Islet of Langerhans (tissue), 1 donor: ENCODE measurements at regions not wholly inside any gene's neighbourhood (a gene's known extent, or its start where the extent isn't known, plus 50 kb on each side); places are given as distances from the start of the nearest gene placed in this dataset.
"Not testable (repeated sequence)": the region's sequence is repeated elsewhere in the genome, so short reads cannot be mapped to it uniquely, and the experiment has no call there.

Source experiments
- FAIRE-seq: peaks from one replicate; lab custom pipeline; 2011; peaks lifted over from hg19 to GRCh38; lab: Jason Lieb, UNC

DNA sequence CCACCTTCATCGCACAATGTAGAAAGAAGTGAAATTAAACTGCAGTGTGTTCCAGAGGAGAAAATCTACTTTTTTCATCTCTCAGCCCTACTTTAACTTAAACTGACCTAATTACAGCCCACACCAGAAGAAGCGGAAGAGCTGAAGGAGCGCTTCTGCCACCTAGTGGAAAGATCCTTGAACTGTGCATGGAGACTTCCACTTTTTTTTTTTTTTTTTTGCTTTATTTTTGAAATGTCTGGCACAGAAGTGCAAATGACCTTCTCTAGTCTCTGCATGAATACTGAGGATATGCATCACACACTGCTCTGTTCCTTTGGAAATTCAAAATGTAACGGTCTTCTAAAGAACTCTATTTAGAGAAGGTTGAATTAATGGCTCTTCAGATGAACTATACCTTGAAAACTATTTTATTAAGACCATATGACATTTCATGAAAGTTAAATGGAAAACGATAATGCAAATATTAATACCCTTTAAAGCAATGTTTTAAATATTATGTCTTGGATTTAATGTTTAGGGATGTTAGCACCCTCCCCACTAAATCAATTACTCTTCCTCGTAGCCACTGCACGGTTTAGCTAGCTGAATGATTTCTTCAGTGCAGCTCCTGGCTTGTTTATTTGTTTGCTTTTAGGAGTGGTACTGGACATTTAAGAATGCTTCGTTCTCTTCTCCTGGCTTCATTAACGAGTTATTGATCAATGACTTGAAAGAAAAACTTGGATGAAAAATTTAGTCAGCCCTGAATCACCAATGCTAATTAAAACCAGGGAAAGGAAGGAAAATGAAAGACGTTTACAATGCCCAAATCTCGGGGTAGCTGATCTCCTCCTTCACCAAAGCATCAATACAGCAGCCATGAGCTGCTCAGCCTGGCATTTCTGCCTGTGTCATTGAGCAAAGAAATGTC is 569.6 kb upstream of the GJE1 start:
- peak; percentile 99 for FAIRE-seq

DNA sequence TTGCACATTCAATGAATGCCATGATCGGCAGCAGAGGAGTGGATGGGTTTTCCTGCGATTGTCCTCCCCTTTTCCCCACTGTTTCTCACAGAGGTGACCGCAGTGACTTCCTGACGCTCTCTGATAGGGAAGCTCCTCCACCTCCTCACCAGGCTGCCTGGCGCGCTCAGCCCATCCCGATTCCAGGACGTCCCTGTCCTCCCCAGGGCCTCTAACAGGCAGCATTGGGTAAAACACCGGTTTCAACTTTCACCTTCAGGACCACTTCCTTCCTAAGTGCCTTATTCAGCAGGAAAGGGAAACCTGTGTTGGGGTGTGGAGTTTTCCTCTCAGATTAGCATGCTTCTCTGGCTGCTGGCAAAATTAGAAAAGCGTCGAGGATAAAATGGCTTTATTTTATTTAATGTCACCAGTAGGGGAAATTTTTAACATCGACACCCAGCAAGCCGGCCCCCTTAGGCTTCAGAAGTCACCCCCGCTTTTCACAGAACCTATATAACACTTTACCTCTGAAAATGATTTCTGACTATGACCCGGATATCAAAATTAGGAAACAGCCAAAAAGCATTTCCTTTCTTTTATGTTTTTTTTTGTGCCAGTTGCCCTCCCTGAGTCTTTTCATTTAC is 570.4 kb upstream of the GJE1 start:
- no peak for FAIRE-seq

DNA sequence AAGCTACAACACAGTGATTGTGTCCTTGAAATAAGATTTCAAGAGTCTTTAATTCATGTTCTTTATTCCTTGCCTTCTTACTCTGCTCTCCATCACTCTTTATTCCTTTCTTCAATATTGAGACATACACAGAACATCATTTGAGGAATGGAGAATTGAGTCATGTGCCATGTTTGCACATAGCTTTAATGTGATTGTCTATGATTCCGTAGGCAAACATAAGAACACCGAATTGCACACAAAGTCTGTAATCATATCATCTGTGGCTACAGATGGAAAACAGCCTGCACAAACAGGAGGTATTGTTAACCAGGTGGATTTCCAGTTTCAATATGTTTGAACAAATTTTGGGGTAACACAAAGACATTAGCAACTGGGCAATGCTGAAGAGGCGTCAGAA is 571.6 kb upstream of the GJE1 start:
- FAIRE-seq, result no peak

DNA sequence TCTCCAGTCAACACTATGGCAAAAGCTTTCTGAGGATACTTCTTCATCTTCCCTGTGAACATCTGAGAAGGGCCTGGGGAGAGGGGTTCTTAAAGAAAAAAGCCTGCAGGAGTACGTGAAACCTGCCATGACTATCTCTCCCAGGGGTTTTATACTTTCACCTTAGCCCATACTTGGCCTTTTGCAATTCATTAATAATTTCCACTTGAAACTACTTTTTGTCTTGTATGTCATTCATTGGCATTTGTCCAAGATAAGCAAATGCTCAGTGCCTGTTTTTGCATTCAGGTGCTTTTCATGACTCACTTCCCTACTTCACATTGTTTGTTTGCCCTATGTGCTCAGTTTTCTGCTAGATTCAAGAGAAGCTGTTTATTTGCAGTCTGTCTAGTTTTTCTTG is 580.3 kb upstream of the GJE1 start:
- peak; percentile 98 for FAIRE-seq

DNA sequence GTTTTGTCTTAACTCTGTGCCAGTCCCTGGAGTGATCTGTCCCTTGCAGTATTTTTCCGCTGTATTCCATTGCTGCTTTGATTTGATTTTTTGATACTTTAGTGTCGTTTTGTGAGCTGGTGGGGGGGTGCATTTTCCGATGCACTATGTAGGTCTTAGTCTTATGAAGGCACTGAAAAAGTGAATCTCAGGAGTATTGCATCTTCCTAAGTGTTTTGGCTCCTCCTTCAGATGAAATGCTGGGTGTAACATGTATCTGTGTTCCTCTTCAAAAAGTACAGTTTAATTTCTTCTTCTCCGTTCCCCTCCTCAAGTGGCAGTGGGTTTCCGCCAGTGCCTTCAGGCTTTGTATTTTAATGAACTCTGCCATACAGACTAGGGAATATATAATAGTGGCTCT is 580.7 kb upstream of the GJE1 start:
- FAIRE-seq, result no peak

DNA sequence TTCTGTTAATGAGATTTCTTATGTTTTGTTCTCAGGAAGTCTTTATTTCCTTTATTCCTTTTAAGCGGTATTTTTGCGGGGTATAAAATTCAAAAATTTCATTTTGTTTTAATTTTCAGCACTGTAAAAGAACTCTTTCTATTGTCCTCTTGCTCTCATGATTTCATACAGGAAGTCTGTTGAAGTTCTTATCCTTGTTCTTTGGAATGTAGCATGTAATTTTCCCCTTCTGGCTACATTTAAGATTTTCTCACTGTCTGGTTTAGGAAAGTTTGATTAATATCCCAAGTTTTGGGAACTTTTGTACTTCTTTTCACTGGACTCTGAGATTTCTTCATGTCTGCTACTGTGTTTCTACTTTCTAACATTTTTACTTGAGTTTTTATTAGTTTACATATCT is 581.4 kb upstream of the GJE1 start:
- no peak for FAIRE-seq

DNA sequence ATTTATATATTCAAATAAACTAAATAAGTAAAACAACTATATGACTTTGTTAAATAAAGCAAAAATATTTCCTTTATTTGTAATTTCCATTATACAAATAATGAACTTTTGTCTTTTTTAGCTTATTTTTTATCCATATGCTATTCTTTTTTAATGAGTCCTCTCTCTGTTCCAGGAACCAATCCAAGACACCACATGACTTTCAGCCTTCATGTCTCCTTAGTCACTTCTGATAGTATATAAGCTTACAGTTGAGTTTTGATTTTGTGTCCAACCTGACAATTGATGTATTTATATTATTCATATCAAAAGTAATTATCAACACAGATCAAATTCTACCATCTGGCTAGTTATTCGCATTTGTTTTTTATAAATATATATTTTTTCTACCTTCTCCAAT is 582.3 kb upstream of the GJE1 start:
- peak; percentile 58 for FAIRE-seq

DNA sequence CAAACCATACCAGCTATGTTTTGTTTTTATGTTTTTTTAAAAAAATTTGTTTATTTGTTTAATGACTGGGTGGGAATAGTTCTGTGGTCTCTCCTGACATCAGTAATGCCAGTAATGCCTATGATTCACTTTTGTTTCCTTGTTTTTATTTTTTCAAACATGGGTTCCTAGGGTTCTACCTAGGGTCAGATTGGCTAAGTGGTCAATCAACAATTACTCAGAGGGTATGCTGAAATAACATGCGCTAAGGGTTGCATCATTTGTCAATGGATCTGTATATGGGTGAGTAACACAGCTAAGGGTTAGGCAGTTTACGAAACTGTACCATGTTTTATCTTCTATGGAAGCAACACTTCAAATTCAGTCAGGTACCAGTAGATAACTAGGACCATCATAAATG is 583.8 kb upstream of the GJE1 start:
- FAIRE-seq, result no peak

DNA sequence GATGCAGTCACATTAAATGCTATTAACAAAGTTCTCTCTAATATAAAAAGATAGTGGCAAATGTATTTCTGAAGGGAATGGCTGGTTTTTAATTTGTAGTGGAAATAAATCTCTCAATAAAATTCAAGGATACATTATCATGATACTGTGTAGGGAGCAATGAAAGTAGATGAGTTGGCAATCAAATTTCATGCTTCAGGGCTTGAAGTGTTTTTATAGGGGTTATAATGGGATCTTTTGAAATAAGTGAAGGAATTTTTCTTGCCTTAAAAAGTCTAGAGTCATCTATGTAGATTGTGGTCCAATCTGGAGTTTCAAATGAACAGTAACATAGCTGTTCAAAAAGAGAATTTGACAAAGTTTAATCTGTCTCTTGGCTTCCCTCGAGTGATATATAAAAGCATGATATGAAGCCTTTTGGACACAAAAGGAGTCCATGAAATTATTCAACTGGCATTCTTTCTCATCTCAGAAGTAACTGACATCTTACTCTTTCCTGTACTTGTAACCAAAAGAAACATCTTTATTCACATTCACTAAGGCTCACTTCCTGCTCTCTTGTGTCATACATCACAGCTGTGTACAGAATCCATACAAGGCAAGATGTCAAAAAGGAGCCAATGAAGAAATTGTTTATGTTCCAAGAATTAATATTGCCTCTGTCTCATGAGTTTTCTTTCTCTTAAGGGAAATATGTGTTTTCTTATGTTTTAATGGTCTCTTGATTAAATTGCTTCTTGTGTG is 591.0 kb upstream of the GJE1 start:
- FAIRE-seq, result no peak

DNA sequence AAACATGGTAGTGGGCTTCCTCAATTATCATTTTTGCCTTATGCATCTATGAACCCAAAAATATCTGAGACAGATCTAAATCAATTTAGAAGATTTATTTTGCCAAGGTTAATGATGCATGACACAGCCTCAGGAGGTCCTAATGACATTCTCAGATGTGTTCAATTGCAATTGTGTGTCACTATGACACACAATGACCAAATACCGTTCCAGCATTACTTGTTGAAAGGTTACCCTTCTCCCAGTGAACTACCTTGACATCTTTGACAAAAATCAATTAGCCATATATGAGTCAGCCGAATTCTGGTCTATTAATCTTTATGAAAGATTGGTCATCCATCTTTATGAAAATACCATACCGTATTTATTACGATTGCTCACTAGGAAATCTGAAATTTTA is 592.5 kb upstream of the GJE1 start:
- no peak for FAIRE-seq

DNA sequence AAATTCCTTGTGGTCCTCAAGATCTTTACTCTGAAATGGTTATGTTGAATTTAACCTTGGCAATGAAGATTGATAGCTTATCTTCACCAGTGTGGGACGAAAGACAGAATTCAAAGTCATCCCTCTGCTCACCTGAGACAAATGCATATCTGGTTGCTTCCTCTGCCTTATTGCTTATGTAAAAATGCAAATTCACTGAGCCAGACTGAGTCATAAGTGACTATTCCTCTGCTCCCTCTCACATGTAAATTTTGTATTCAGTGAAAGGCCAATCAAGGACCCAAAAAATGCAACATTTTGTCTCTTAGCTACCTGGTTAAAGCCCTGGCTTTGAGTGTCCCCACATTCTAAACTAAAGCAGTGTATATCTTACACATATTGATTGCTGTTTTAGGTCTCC is 593.1 kb upstream of the GJE1 start:
- no peak for FAIRE-seq

DNA sequence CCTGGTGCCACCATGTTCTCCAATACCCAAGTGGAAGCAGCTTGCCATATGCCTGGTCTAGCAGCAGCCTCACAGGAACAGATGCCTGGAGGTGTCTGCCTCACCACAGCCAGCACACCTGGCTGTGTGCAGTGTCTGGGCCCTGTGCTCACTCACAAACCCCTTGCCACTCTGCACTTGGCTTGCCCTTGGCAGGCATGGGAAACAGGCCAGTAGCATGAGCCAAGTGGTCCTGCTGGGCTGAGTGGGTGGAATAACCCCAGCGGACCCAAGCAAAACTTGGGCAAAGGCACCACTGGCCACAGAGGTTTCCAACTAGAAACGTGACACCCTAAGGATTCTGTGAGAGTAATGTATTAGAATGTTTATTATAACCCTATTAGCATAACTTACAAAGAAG is 600.5 kb upstream of the GJE1 start:
- no peak for FAIRE-seq

DNA sequence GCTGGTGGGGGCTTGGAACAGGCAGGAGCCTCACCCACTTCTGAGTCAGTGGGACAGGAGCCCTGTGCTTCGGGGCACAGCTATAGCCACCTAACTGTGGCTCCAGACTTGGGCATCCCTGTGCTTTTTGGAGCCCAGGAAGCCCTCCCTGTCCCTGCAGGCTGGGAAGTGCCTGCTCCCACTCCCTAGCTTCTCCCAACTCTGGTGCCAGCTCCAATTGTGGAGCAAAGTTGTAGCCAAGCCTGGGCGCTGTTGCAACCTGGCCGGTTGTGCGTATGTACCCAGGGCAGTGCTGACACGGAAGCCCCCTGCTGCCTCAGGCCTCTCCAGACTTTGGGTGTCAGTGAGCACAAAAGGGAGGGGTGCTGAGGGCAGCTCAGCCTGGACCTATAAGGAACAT is 601.7 kb upstream of the GJE1 start:
- FAIRE-seq, result no peak

DNA sequence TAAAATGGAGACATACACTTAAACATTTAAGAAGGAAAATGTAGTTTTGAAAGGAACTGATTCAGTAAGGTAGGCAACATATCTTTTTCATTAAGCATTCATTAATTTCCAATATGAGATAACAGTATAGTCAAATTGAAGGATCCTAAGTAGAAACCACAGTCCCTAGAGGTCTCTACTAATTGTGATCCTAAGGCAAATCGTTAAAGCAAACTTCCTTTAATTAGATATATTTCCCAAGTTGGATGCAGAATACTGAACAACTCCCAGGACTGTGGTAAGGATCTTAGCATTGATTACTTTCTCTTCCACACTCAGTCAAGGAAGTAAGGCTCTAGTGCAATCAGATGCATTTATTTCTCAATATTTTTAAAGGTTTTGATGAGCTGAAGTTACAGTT is 604.1 kb upstream of the GJE1 start:
- FAIRE-seq, result no peak

DNA sequence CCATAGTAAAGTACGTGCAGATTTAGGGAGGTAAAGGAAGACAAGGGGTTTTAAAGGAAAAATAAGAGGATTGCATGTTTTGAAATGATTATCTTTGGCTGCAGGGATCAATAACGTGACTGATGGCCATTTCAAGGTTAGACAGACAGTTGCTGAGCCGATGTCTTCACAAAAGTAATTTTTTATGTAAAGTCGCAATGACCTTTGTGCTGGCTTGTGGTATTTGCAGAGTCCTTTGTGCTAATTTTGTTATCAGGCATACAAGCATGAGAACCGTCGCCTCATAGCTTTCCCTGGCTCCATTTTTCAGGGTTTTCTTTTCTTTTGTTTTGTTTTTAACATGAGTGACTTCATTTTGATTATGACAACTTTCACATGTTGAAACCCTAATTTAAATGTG is 605.7 kb upstream of the GJE1 start:
- FAIRE-seq, result no peak

DNA sequence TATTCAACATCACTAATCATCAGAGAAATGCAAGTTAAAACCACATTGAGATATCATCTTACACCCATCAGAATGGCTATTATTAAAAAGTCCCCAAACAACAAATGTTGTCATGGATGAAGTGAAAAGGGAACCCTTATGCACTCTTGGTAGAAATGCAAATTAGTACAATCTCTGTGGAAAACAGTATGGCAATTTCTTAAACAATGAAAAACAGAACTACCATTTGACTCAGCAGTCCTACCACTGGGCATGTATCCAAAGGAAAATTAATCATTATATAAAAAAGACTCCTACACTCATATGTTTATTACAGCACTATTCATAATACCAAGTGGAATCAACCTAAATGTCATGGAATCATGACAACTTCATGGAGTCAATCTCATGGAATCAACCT is 611.3 kb upstream of the GJE1 start:
- FAIRE-seq, result no peak

DNA sequence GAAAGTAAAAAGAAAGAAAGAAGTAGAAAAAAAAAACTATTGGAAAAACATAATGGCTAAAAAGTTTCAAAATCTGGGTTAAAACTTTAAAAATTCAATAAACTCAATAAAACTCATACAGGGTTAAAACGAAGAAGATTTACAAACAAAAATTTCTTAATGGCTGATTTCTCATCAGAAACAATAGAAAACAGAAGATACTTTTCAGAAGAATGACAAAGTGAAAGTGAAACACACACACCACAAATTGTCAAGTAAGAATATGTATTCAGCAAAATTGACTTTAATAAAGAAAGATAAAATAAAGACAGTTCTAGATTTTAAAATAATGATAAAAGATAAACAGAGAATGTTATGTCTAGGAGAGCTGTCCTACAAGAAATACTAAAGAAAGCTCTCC is 618.9 kb upstream of the GJE1 start:
- FAIRE-seq, result peak; percentile 85

DNA sequence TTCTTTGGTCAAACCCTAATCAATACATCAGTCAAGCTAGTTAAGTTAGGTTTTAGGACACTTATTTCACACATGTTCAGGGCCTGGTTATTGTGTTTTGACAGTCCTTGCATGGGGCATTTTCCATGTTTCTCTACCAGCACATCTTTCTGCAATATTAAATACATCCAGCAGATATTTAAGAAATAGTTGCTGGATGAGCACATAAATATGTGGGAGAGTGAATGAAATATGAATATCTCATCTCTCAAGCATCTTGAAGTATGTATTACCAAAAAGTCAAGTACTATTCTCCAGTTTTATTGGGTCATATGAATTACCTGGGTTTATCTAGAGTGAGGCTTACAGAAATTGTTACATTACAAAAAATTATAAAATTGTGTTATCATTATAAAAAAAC is 621.9 kb upstream of the GJE1 start:
- no peak for FAIRE-seq

DNA sequence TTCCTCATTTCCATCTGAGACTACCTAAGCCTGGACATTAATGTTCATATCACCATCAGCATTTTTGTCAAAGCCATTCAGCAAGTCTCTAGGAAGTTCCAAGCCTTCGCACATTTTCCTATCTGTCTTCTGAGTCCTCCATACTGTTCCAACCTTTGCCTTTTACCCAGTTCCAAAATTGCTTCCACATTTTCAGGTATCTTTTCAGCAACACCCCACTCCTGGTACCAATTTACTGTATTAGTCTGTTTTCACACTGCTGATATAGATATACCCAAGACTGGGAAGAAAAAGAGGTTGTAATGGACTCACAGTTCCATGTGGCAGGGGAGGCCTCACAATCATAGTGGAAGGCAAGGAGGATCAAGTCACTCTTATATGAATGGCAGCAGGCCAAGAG is 626.7 kb upstream of the GJE1 start:
- not testable (repeated sequence) for FAIRE-seq

DNA sequence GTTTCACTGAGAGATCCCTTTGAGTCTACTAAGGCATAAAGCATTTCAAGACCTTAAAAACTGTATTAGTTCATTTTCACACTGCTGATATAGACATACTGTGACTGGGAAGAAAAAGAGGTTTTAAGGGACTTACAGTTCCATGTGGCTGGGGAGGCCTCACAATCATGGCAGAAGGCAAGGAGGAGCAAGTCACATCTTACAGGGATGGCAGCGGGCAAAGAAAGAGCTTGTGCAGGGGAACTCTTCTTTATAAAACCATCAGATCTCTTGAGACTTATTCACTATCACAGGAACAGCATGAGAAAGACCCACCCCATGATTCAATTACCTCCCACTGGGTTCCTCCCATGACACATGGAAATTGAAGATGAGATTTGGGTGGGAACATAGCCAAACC is 628.4 kb upstream of the GJE1 start:
- not testable (repeated sequence) for FAIRE-seq

DNA sequence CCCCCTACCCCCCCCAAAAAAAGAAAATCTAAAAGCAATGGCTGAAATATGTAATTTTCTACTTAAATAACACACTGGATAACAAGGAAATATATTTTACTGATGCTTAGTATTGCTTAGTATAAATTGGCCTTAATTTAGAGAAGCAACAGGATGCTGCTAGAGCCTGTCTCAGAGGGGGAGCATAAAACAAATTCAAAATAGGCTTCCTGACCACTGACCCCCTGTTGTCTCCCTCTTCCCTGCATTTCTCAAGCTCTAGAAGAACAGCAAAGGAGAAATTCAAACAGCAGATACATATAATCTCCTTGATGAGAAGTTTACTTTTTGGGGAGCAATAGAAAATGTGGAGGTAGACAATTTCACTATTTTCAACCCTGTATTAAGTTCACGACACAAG is 631.1 kb upstream of the GJE1 start:
- no peak for FAIRE-seq

DNA sequence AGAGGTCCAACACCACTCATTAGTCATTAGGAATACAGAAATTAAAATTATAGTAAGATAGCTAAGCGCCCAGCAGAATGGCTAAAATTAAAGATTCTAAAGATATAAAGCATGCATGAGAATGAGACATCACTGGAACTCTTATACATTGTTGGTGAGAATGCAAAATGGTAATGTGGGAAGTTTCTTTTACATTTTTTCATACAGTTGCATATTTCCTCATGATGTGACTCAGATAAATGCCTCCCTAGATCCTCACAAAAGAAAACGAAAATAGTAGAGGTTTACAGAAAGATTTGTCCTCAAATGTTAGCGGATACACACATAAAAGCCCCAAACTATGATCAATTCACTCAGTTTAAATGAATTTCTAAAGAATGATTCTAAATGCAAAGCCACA is 633.7 kb upstream of the GJE1 start:
- FAIRE-seq, result no peak

DNA sequence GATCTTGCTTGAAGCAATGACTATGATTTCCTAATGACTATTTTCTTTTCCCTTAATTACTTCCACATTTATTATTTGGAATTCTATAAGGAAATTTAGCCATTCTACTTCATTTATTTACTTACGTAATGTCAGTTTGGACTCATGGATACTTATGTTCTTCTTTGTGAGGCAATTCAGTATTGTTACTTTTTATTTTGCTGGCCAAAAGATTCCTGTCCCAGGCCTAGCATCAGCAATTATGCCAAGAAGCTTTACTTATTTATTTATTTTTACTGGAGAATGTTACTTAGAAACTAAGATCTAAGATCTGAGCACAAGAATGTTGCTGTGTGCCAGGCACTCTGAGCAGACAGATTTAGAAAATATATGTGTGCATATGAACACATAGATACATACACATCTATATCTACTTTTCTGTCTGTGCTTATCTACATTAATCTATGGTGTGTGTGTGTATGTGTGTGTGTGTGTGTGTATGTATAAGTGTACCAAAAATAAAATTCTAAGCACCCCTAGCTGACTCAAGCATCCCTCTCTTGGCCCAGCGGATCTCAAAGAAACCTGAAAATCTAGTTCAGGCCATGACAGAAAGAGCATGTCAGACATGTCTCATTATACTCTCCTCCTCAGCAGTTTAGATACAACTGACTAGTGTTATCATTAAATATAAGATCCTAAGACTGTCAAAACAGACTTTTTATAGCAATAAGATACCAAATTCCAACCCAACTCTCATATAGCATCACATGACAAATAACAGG is 640.0 kb upstream of the GJE1 start:
- FAIRE-seq, result no peak
